Uterus (tissue), 2 donors: ENCODE measurements at regions not wholly inside any gene's neighbourhood (a gene's known extent, or its start where the extent isn't known, plus 50 kb on each side); places are given as distances from the start of the nearest gene placed in this dataset.

Experiments used
- CTCF ChIP-seq, 4 experiments: fragments of 200-600 bp in 2 of 4; fragments of 450-650 bp in 2 of 4; sonication (generic) in 2 of 4; IDR thresholded peaks; one replicate each; pipeline ENCODE4 v1.5.1; 2016 to 2019; ENCODE audit warnings: antibody characterized with exemption in 4 of 4, mild to moderate bottlenecking in 2 of 4, moderate library complexity in 1 of 4
- POLR2A ChIP-seq, 2 donors: fragments of 450-650 bp; IDR thresholded peaks; one replicate each; pipeline ENCODE4 v1.6.1; 2016; ENCODE audit warnings: antibody characterized with exemption in 2 of 2, mild to moderate bottlenecking in 1 of 2, moderate library complexity in 1 of 2

DNA sequence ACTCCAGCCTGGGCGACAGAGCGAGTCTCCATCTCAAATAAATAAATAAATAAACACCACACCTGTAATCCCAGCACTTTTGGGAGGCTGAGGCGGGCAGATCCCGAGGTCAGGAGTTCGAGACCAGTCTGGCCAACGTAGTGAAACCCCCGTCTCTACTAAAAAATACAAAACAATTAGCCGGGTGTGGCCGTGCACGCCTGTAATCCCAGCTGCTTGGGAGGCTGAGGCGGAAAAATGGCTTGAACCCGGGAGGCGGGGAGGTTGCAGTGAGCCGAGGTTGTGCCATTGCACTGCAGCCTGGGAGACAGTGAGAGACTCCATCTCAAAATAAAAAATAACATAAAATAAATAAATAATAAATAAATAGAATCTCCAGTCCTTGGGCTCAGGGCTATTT lies 185.8 kb downstream of the SHOX start:
- no peak for TF ChIP-seq CTCF (IDR thresholded peaks at IDR 0.05)
- no peak for TF ChIP-seq POLR2A (IDR thresholded peaks at IDR 0.05)
